ENCODE measurements at regions not wholly inside any gene's neighbourhood (a gene's known extent, or its start where the extent isn't known, plus 50 kb on each side); places are given as distances from the start of the nearest gene placed in this dataset.

GRCh38 chr2:7480431-7480830, 563.2 kb downstream of the RNF144A start:
- no peaks in the 10 kb centered on the region for H3K4me1 ChIP-seq (ENCODE audit: control insufficient read depth, insufficient read depth, low read length)
- no peaks in the 10 kb centered on the region for H3K9me3 ChIP-seq (ENCODE audit: control insufficient read depth, low read depth, low read length)
- H3K27ac ChIP-seq (ENCODE audit: low read length): no peak overlapping the region
- DNase-seq: no peak
- H3K36me3 ChIP-seq (ENCODE audit: control insufficient read depth, insufficient read depth, low read length): no peaks in the 10 kb centered on the region
- no peaks in the 10 kb centered on the region for H3K27me3 ChIP-seq (ENCODE audit: control insufficient read depth, insufficient read depth, low read length)
- no peak overlapping the region for H3K4me3 ChIP-seq (ENCODE audit: low read length)

GRCh38 chr2:7490672-7491071, 573.5 kb downstream of the RNF144A start:
- Histone ChIP-seq H3K4me3 (ENCODE audit: low read length) (no peak overlapping the region), H3K36me3 (ENCODE audit: control insufficient read depth, insufficient read depth, low read length) (no peaks in the 10 kb centered on the region), H3K27ac (ENCODE audit: low read length) (no peak overlapping the region), H3K4me1 (ENCODE audit: control insufficient read depth, insufficient read depth, low read length) (no peaks in the 10 kb centered on the region), H3K27me3 (ENCODE audit: control insufficient read depth, insufficient read depth, low read length) (no peaks in the 10 kb centered on the region), H3K9me3 (ENCODE audit: control insufficient read depth, low read depth, low read length) (no peaks in the 10 kb centered on the region)
- WGBS (ENCODE audit: insufficient coverage, low lambda C conversion rate): 96% methylated on average over 4 of the region's 5 CpGs
- no peak for DNase-seq

DNA sequence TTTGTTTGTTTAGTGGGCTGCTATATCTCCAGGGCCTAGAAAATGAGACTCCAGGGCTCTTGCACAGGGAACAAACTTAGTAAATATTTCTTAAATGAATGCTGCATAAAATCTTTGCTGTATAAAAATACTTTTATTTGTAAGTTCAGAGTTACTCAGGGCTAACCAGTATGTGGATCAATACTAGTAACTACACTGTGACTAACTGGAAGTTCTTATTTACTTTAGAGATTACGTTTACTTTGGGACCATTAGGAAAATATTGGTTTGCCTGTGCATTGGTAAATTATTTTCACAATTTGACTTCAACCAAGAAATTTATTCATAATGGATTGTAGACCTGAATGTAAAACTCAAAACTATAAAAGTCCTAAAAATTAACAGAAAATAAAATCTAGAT, 575.5 kb downstream of the RNF144A start:
- H3K27me3 ChIP-seq (ENCODE audit: control insufficient read depth, insufficient read depth, low read length): no peaks in the 10 kb centered on the region
- WGBS (ENCODE audit: insufficient coverage, low lambda C conversion rate): no CpG with 5 or more reads among the region's 1 CpG
- no peak overlapping the region for H3K4me3 ChIP-seq (ENCODE audit: low read length)
- no peak for DNase-seq
- H3K4me1 ChIP-seq (ENCODE audit: control insufficient read depth, insufficient read depth, low read length): no peaks in the 10 kb centered on the region
- H3K36me3 ChIP-seq (ENCODE audit: control insufficient read depth, insufficient read depth, low read length): no peaks in the 10 kb centered on the region
- no peak overlapping the region for H3K27ac ChIP-seq (ENCODE audit: low read length)
- H3K9me3 ChIP-seq (ENCODE audit: control insufficient read depth, low read depth, low read length): no peaks in the 10 kb centered on the region

DNA sequence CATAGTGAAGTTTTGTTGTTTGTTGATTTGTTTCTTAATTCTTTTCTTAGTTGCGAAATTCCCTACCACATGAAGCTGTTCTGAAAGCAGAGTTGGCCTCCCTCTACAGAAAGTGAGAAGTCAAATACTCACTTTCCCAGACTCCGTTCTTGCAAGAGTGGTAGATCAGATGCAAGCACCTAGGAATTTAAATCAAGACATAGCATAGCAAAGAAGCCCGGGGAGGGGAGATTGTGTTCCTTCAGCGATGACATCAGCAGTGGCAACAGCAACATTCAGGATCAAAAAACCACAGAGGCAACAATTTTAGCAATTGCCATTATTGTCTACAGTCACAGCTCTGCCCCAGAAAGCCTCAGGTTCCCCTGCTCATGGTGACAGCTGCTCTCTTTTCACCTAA, 580.0 kb downstream of the RNF144A start:
- Histone ChIP-seq H3K9me3 (ENCODE audit: control insufficient read depth, low read depth, low read length) (no peaks in the 10 kb centered on the region), H3K27me3 (ENCODE audit: control insufficient read depth, insufficient read depth, low read length) (no peaks in the 10 kb centered on the region), H3K27ac (ENCODE audit: low read length) (no peak overlapping the region), H3K4me3 (ENCODE audit: low read length) (no peak overlapping the region), H3K4me1 (ENCODE audit: control insufficient read depth, insufficient read depth, low read length) (no peaks in the 10 kb centered on the region), H3K36me3 (ENCODE audit: control insufficient read depth, insufficient read depth, low read length) (no peaks in the 10 kb centered on the region)
- no peak for DNase-seq
- no CpG with 5 or more reads among the region's 4 CpGs for whole genome bisulfite sequencing (ENCODE audit: insufficient coverage, low lambda C conversion rate)

DNA sequence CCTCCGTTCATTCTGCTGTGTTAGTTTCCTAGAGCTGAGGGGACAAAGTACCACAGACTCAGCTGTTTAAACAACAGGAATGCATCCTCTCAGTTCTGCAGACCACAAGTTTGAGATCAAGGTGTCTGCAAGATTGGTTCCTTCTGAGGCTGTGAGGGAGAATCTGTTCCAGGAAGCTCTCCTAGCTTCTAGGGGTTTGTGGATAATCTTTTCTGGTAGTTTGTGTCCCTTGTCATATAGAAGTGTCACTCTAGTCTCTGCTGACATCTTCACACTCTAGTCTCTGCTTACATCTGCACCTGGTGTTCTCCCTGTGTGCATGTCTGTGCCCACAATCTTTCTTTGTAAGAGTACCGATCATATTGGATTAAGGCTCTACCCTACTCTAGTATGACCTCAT, 581.8 kb downstream of the RNF144A start:
- no peak overlapping the region for H3K27ac ChIP-seq (ENCODE audit: low read length)
- no peaks in the 10 kb centered on the region for H3K36me3 ChIP-seq (ENCODE audit: control insufficient read depth, insufficient read depth, low read length)
- WGBS (ENCODE audit: insufficient coverage, low lambda C conversion rate): no CpG with 5 or more reads among the region's 2 CpGs
- no peaks in the 10 kb centered on the region for H3K4me1 ChIP-seq (ENCODE audit: control insufficient read depth, insufficient read depth, low read length)
- DNase-seq: no peak
- no peaks in the 10 kb centered on the region for H3K27me3 ChIP-seq (ENCODE audit: control insufficient read depth, insufficient read depth, low read length)
- H3K4me3 ChIP-seq (ENCODE audit: low read length): no peak overlapping the region
- no peaks in the 10 kb centered on the region for H3K9me3 ChIP-seq (ENCODE audit: control insufficient read depth, low read depth, low read length)

DNA sequence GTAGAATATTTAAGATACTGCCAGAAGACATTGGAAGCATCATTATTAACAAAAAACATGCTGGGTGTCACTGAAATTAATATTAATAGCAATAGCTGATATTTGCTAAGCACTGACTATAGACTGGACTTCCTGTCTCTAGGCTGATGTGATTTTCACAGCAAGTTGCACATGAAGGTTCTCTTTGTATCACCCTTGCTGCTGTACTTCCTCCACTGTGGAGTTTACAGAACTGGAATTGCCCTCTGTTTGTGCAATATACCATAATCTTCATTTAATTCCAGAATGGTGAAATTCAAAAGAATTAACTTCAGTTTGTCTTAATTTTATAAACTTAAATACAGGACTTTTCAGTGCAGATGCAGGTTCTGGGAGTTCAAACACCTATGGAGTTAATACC, 585.1 kb downstream of the RNF144A start:
- Histone ChIP-seq H3K27me3 (ENCODE audit: control insufficient read depth, insufficient read depth, low read length) (no peaks in the 10 kb centered on the region), H3K4me3 (ENCODE audit: low read length) (no peak overlapping the region), H3K9me3 (ENCODE audit: control insufficient read depth, low read depth, low read length) (no peaks in the 10 kb centered on the region), H3K27ac (ENCODE audit: low read length) (no peak overlapping the region), H3K36me3 (ENCODE audit: control insufficient read depth, insufficient read depth, low read length) (no peaks in the 10 kb centered on the region), H3K4me1 (ENCODE audit: control insufficient read depth, insufficient read depth, low read length) (no peaks in the 10 kb centered on the region)
- DNase-seq: no peak

DNA sequence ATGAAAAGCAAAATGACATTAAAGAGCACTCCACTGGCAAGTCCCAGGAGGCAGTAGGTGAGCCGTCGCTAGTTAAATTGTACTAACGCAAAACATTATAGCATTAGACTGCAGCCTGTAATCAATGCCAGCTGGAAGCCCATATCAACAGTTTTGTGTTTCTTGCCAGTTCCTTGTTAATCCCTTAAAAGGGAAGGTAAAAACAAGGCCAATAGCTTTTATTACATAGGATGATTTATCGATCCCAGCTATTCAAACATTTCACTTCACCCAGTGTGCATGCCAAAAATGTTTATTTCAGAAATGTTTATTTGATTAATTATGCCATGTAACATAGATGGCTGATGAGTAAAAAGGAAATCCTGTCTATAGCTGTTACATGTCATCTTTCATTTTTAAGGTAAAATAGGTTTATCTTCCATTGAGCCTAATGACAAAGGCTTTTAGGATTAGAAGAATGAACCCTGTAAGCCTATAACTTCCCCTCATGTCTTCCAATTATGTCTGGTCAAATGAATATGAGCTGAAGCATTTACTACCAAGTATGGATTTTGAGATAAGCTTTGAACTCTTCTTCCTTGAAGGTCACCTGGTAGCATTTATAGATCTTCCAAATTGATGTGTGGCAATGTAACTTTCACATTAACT, 591.2 kb downstream of the RNF144A start:
- H3K4me3 ChIP-seq (ENCODE audit: low read length): no peak overlapping the region
- H3K27ac ChIP-seq (ENCODE audit: low read length): no peak overlapping the region
- DNase-seq: no peak
- no peaks in the 10 kb centered on the region for H3K9me3 ChIP-seq (ENCODE audit: control insufficient read depth, low read depth, low read length)
- no peaks in the 10 kb centered on the region for H3K27me3 ChIP-seq (ENCODE audit: control insufficient read depth, insufficient read depth, low read length)
- H3K4me1 ChIP-seq (ENCODE audit: control insufficient read depth, insufficient read depth, low read length): no peaks in the 10 kb centered on the region
- no peaks in the 10 kb centered on the region for H3K36me3 ChIP-seq (ENCODE audit: control insufficient read depth, insufficient read depth, low read length)
- WGBS (ENCODE audit: insufficient coverage, low lambda C conversion rate): 83% methylated on average over 1 of the region's 4 CpGs

DNA sequence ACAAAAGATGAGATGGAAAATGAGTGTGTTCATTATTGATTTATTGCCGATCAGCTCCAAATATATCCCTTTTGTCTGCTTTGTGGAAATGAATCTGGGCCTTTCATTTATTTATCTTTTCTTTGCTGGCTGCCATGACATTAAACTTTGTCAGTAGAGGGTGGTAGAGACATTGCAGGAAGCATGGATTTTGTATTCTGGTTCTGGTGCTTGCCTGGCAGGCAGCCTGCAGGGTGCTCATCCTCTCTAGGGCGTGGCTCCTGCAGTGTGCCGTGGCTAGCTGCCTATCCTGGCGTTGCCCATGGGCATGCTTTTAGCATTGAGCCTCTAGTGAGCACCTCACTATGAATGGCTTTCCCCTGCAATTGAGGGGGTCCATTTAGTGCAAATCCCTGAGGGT, 593.1 kb downstream of the RNF144A start:
- H3K27me3 ChIP-seq (ENCODE audit: control insufficient read depth, insufficient read depth, low read length): no peaks in the 10 kb centered on the region
- no peaks in the 10 kb centered on the region for H3K4me1 ChIP-seq (ENCODE audit: control insufficient read depth, insufficient read depth, low read length)
- no peak overlapping the region for H3K27ac ChIP-seq (ENCODE audit: low read length)
- DNase-seq: no peak
- WGBS (ENCODE audit: insufficient coverage, low lambda C conversion rate): no CpG with 5 or more reads among the region's 4 CpGs
- H3K9me3 ChIP-seq (ENCODE audit: control insufficient read depth, low read depth, low read length): no peaks in the 10 kb centered on the region
- H3K36me3 ChIP-seq (ENCODE audit: control insufficient read depth, insufficient read depth, low read length): no peaks in the 10 kb centered on the region
- no peak overlapping the region for H3K4me3 ChIP-seq (ENCODE audit: low read length)

GRCh38 chr2:7513834-7514233, 596.6 kb downstream of the RNF144A start:
- H3K27ac ChIP-seq (ENCODE audit: low read length): no peak overlapping the region
- no peaks in the 10 kb centered on the region for H3K4me1 ChIP-seq (ENCODE audit: control insufficient read depth, insufficient read depth, low read length)
- WGBS (ENCODE audit: insufficient coverage, low lambda C conversion rate): no CpG with 5 or more reads among the region's 3 CpGs
- DNase-seq: no peak
- no peaks in the 10 kb centered on the region for H3K27me3 ChIP-seq (ENCODE audit: control insufficient read depth, insufficient read depth, low read length)
- H3K9me3 ChIP-seq (ENCODE audit: control insufficient read depth, low read depth, low read length): no peaks in the 10 kb centered on the region
- no peaks in the 10 kb centered on the region for H3K36me3 ChIP-seq (ENCODE audit: control insufficient read depth, insufficient read depth, low read length)
- no peak overlapping the region for H3K4me3 ChIP-seq (ENCODE audit: low read length)

GRCh38 chr2:7515327-7515726, 598.1 kb downstream of the RNF144A start:
- no peak for DNase-seq
- Histone ChIP-seq H3K27ac (ENCODE audit: low read length) (no peak overlapping the region), H3K36me3 (ENCODE audit: control insufficient read depth, insufficient read depth, low read length) (no peaks in the 10 kb centered on the region), H3K4me3 (ENCODE audit: low read length) (no peak overlapping the region), H3K27me3 (ENCODE audit: control insufficient read depth, insufficient read depth, low read length) (no peaks in the 10 kb centered on the region), H3K4me1 (ENCODE audit: control insufficient read depth, insufficient read depth, low read length) (no peaks in the 10 kb centered on the region), H3K9me3 (ENCODE audit: control insufficient read depth, low read depth, low read length) (no peaks in the 10 kb centered on the region)

GRCh38 chr2:7516484-7517063, 599.4 kb downstream of the RNF144A start:
- DNase-seq: no peak
- no peaks in the 10 kb centered on the region for H3K27me3 ChIP-seq (ENCODE audit: control insufficient read depth, insufficient read depth, low read length)
- H3K36me3 ChIP-seq (ENCODE audit: control insufficient read depth, insufficient read depth, low read length): no peaks in the 10 kb centered on the region
- H3K4me3 ChIP-seq (ENCODE audit: low read length): no peak overlapping the region
- no CpG with 5 or more reads among the region's 2 CpGs for WGBS (ENCODE audit: insufficient coverage, low lambda C conversion rate)
- no peaks in the 10 kb centered on the region for H3K9me3 ChIP-seq (ENCODE audit: control insufficient read depth, low read depth, low read length)
- no peaks in the 10 kb centered on the region for H3K4me1 ChIP-seq (ENCODE audit: control insufficient read depth, insufficient read depth, low read length)
- H3K27ac ChIP-seq (ENCODE audit: low read length): no peak overlapping the region
